HT1080 (cell line): ENCODE measurements at regions not wholly inside any gene's neighbourhood (a gene's known extent, or its start where the extent isn't known, plus 50 kb on each side); places are given as distances from the start of the nearest gene placed in this dataset.

ENCODE experiments used
- DNase-seq: peaks from one replicate; pipeline ENCODE4 v3.0.0-alpha.2; 2015; ENCODE audit warnings: low read depth

DNA sequence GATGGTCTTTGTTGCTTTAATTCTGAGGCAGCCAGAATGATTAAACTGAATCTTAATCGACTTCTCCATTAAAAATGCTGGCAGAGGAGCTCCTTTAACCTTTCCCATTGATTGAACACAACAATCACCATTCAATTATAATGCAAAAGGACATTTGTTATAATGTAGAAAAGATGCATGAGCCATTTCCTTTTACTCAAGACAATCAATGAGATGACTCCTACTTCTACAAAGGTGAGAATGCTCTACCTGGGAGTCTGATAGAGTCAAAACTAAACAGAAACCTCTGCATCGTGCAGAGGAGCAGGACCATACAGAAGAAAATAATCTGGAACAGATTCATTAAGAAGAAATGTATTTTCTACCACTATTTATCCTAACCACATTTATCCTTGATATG lies 253.6 kb upstream of the DACH1 start:
- DNase-seq = no peak

GRCh38 chr13:72113931-72114330 lies 246.9 kb upstream of the DACH1 start:
- no peak for DNase-seq

DNA sequence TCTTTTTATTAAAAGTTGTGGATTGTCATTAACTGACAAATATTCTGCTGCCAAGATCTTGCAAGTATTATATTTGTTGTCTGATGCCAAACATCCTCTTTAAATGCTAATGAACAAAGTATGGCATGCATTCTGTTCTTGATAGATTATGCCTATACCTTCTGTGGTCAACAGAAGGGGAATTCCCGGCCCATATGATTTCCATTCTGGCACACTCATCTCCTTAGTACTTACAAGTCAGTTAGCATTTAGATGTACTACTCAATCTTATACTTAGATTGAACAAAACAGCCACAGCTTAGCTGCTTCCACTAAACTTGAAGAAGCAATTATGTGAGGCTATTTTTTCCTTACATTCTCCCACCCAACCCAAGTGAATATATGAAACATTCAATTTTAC lies 246.1 kb upstream of the DACH1 start:
- DNase-seq = no peak

DNA sequence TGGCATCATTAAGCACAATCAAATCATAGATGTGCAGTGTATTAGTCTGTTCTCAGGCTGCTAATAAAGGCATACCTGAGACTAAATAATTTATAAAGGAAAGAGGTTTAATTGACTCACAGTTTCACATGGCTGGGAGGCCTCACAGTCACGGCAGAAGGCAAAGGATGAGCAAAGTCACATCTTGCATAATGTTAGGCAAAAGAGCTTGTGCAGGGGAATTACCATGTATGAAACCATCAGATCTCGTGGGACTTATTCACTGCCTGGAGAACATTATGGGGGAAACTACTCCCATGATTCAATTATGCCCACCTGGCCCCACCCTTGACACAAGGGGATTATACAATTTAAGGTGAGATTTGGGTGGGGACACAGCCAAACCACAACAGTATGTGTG lies 245.2 kb upstream of the DACH1 start:
- DNase-seq = no peak

DNA sequence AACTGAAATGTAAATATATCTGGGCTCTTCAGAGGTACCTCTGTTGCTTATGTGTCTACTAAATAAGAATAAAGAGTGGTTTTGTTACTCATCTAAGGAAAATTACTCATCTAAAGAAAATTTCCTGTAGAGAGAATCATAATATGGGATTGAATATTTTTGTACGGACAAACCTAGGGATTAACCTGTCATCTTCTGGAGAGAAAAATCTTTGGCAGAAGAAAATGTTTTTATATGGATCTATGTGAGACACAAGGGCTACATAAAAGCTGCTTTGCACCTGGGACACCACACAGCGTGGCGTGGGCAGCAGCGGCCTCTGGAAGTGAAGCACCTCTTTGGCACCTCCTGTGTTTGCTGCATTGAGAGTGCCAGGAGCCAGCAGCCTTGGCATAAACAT lies 242.9 kb upstream of the DACH1 start:
- peak; percentile 80 for DNase-seq

DNA sequence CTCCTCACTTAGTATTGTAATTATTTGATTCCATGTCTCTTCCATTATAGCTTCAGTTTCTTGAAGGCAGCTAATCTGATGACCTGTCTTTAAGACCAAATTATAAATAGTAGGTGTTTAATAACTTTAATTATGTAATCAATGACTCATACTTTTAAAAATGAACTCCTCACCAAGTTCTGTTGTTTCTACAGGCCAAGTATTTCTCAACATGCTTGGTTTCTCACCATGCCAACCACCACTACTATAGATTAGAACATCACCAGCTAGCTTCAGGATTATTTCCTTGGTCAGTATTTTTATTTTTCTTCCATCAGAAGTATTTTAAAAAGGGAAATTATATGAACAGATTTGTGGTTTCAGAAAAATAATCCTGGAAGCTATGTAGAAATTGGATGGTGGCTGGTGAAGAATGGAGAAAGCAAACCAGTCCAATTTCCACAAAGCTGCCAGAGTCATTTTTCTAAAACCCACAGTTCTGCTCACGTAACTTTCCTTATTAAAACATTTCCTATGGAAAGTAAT lies 237.7 kb upstream of the DACH1 start:
- peak; percentile 8 for DNase-seq

- no peak for DNase-seq
Measured at GRCh38 chr13:72101768-72102400, 234.9 kb upstream of the DACH1 start.

- DNase-seq = no peak
Measured at GRCh38 chr13:72100339-72100738, 233.3 kb upstream of the DACH1 start.

- DNase-seq = no peak
Measured at GRCh38 chr13:72097568-72097967, 230.6 kb upstream of the DACH1 start.

DNA sequence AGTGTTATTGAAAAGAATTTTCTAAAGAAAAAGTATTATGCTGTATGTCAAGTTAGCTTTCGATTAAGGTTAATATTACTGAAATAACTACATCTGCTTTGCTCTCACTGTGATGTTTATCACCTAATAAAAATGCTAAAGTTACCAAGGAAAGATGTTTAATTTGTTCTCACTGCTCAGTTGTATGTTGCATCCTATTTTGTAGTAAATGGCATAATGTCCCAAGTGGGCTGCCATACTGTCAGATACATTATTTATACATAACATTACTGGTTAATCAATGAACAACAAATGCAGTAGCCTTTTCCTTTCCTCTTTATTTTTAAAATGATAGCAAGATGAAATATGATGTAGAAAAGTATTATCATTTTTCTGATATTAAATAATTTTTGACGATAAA lies 226.3 kb upstream of the DACH1 start:
- DNase-seq = no peak

GRCh38 chr13:72074663-72075062 lies 207.7 kb upstream of the DACH1 start:
- no peak for DNase-seq

- DNase-seq = no peak
Measured at GRCh38 chr13:72072261-72072660, 205.3 kb upstream of the DACH1 start.

GRCh38 chr13:72071713-72072112 lies 204.7 kb upstream of the DACH1 start:
- DNase-seq = no peak

GRCh38 chr13:72062566-72062965 lies 195.6 kb upstream of the DACH1 start:
- DNase-seq = peak; percentile 81

DNA sequence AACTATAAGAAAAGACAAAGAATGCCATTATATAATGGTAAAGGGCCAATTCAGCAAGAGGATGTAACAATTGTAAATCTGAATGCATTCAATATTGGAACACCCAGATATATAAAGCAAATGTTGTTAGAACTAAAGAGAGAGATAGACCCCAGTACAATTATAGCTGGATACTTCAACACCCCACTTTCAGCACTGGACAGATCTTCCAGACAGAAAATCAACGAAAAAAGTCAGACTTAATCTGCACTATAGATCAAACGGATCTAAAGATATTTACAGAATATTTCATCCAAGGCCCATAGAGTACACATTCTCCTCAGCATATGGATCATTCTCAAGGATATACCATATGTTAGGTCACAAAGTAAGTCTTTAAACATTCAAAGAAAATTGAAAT lies 194.6 kb upstream of the DACH1 start:
- no peak for DNase-seq

DNA sequence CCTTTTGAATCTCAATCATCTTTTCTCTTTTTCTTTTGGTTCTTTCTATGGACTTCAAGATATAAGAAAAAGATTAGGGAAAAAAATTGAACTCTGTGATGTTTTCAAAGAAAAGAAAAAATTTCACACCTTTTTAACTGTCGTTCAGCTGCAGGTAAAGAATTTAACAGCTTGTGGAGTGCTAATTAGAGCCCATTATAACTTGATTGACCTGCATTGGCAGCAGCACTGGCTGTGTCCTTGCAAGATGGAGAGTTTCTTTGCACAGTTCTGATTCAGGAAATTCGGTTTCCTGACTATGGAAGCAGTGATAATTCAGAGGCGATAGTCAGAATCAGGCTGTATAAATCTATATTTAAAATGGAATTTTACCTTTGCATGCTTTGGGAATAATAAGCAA lies 183.2 kb upstream of the DACH1 start:
- no peak for DNase-seq

- no peak for DNase-seq
Measured at GRCh38 chr13:72043366-72043765, 176.4 kb upstream of the DACH1 start.

DNA sequence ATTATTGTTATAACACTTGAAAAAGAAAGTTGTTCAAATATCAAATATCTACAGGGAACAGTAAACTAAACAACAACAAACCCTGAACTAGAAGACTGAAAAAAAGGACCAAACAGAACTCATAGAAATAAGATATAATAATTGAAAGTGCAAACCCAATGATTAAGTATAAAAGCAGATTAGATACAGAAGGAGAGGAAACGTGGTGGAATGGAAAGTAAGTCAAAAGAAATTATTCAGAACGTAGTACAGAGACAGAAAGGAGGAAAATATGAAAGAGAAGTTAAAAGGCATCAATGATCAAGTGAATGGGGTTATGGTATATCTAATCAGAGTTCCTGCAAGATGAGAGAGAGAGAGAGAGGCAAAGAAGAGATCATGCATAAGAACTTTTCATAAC lies 174.2 kb upstream of the DACH1 start:
- DNase-seq = no peak

DNA sequence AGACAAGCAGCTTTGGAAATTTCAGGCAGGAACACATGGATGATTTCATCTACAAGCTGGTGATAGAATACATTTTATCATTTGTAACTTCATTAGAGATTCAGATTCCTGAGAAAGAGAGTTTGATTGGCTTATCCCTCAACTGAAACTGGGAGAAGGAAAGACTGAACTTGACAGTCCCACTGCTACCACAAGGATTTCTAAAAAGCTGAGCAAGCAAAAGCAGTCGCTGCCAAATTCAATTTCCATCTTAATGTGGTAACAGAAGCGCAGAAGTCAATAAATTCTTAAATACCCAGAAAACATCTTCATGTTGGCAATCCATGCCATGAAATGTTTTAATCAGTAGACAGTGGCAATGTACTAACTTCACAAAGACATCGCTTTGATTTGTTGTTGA lies 172.1 kb upstream of the DACH1 start:
- DNase-seq = no peak

GRCh38 chr13:72029981-72030380 lies 163.0 kb upstream of the DACH1 start:
- DNase-seq = no peak

DNA sequence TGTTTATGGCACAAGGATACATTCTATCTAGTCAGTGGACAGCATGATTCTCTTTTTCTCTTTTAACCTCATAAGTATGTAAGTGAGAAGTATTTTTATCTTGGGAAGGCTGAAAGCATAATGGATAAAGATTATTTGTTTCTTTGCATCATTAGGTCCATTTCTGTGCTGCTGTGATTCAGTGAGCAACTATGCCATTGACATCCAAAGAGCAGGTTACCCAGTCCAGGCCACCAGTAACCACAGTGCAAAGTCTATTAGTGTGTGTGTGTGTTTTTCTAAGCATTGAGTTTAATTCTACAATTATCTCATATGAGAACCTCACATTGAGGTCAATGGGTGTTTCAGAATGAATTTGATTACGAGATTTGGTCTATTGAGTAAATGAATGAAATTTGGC lies 158.8 kb upstream of the DACH1 start:
- no peak for DNase-seq

- DNase-seq = no peak
Measured at GRCh38 chr13:72023895-72024294, 156.9 kb upstream of the DACH1 start.

- no peak for DNase-seq
Measured at GRCh38 chr13:72005455-72005854, 138.5 kb upstream of the DACH1 start.
